T1000 (cell line): ENCODE measurements at regions not wholly inside any gene's neighbourhood (a gene's known extent, or its start where the extent isn't known, plus 50 kb on each side); places are given as distances from the start of the nearest gene placed in this dataset.
"Not testable (repeated sequence)": the region's sequence is repeated elsewhere in the genome, so short reads cannot be mapped to it uniquely, and the experiment has no call there.

Experiments used
- DNase-seq: peaks from one replicate; lab custom pipeline; 2025; ENCODE audit warnings: mixed read lengths; lab: John Stamatoyannopoulos, UW

DNA sequence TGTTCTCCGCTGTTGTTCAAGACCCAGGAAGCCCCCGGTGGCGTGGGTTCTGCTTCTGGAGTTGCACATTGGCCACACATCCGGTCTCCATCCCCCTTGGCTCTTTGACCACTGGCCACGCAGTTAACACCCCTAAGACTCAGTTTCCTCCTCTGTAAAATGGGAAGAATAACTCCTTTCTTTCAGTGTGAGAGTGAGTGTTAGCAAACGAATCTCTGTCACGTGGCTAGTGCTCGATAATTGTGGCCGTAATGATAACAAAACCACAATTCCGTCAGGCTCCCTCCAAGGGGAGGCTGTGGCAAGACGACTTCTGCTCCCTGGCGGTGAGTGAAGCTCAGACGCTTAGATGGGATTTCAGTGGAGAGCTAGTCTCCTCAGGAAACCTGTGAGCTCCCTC, 315.2 kb upstream of the B3GAT1 start:
- DNase-seq = no peak

GRCh38 chr11:134725716-134726639, 313.9 kb upstream of the B3GAT1 start:
- no peak for DNase-seq

- no peak for DNase-seq
These were observed 313.2 kb upstream of the B3GAT1 start for GRCh38 chr11:134725211-134725610.

- no peak for DNase-seq
These were observed 312.7 kb upstream of the B3GAT1 start for GRCh38 chr11:134724779-134725140.

GRCh38 chr11:134724106-134724778, 312.2 kb upstream of the B3GAT1 start:
- no peak for DNase-seq

- DNase-seq = not testable (repeated sequence)
These were observed 308.6 kb upstream of the B3GAT1 start for GRCh38 chr11:134720691-134721070.

DNA sequence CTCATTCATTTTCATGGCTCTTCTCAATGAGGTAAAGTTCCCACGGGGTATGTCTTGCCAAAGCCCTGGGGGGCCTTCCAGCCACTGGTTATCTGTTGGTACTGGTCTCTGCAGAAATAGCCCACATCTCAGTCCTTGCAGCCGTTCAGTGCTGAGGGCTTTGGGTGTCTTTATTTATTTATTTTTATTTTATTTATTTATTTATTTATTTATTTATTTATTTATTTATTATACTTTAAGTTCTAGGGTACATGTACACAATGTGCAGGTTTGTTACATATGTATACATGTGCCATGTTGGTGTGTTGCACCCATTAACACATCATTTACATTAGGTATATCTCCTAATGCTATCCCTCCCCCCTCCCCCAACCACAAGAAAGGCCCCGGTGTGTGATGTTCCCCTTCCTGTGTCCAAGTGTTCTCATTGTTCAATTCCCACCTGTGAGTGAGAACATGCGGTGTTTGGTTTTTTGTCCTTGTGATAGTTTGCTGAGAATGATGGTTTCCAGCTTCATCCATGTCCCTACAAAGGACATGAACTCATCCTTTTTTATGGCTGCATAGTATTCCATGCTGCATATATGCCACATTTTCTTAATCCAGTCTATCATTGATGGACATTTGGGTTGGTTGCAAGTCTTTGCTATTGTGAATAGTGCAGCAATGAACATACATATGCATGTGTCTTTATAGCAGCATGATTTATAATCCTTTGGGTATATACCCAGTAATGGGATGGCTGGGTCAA, 308.1 kb upstream of the B3GAT1 start:
- not testable (repeated sequence) for DNase-seq

GRCh38 chr11:134719397-134719796, 307.4 kb upstream of the B3GAT1 start:
- DNase-seq = no peak

DNA sequence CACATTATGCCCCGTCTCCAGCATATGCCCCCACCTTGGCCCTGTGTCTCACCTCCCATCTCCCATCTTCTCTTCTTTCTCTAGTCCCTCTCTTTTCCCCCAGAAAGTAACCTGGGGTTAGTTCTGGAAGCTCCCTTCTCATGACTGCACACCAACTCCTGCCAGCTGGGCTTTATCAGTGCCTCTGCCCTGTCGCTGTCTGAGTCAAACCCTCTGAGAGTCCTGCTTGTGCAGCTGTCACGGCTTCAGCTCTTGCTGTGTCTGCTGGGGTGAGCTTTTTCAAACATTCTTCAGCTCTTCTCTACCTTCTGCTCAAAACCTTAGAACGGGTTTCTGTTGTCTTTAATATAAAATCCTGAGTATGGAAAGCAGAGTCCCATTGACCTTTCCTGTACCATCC, 304.5 kb upstream of the B3GAT1 start:
- no peak for DNase-seq

DNA sequence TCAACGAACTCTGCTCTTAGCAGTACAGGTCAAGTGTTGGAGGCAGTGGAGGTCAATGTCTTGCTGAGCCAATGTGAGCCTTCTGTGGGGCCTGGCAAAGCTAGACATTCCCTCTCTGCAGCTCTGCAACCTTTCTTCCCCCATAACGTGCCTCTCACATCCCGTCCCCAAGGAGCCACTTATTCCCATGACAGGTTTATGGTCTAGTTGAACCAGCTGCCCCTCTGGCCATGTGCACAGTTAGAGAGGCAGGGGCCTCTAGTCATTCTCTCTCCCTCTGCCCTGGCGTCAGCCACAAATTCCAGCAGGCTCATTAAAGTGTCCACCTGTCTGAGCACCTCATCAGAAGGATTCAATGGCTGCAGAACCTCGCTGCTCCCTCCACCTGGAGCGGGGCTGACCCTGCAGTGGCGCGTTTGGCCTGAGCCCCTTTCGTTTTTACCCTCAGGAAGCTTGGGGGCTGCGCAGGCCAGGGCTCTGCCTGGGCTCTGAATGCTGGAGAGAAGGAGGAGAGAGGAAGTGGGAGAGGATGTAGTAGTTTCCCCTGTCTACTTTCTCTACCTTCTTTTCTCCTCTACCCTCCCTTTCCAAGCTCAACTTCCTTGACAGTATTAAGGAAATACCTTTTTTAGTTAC, 302.1 kb upstream of the B3GAT1 start:
- no peak for DNase-seq

- DNase-seq = no peak
These were observed 300.4 kb upstream of the B3GAT1 start for GRCh38 chr11:134712228-134713145.

- no peak for DNase-seq
These were observed 299.5 kb upstream of the B3GAT1 start for GRCh38 chr11:134711588-134711987.

- no peak for DNase-seq
These were observed 298.9 kb upstream of the B3GAT1 start for GRCh38 chr11:134710861-134711407.

- DNase-seq = no peak
These were observed 293.8 kb upstream of the B3GAT1 start for GRCh38 chr11:134705858-134706257.

- DNase-seq = no peak
These were observed 290.8 kb upstream of the B3GAT1 start for GRCh38 chr11:134702827-134703226.

- no peak for DNase-seq
These were observed 289.6 kb upstream of the B3GAT1 start for GRCh38 chr11:134701564-134702165.

DNA sequence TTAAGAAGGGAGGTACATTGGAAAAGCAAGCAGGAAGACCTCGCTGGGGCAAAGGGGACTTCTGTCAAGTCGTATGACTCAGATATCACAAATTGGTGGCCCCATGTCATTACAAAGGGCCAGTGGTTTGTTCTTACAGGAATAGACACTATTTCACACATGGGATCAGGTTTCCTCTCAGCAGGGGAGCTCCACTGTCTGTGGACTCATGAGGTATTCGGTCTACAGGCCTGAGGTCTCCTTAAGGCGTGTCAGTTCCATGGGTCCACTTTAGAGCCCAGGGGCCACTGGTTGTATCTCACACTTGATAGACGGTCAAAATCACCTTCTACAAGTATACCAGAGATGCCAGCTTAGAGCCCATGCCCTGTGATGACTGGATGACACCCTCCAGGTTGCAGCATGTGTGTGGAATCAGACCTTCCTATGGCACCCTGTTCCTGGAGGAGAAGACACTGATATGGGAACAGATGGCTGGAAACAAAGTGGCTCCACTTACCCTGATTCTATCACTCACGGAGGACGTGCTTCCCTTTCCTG, 288.1 kb upstream of the B3GAT1 start:
- DNase-seq = no peak

- no peak for DNase-seq
These were observed 284.4 kb upstream of the B3GAT1 start for GRCh38 chr11:134696455-134696854.

DNA sequence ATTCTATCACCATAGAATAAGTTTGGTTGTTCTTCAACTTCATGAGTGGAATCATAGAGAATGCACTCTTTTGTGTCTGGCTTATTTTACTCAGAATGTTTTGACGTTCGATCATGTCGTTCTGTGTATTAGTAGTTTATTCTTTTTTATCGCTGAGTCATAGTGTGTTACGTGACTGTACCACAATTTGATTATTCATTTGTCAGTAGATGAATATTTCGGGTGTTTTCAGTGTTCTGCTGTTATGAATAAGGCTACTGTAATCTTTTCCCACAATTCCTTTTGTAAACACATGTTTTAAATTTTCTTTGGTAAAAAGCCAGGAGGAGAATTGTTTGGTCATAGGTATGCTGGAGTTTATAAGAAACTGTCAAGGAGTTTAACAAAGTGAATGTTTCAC, 279.9 kb upstream of the B3GAT1 start:
- DNase-seq = no peak

DNA sequence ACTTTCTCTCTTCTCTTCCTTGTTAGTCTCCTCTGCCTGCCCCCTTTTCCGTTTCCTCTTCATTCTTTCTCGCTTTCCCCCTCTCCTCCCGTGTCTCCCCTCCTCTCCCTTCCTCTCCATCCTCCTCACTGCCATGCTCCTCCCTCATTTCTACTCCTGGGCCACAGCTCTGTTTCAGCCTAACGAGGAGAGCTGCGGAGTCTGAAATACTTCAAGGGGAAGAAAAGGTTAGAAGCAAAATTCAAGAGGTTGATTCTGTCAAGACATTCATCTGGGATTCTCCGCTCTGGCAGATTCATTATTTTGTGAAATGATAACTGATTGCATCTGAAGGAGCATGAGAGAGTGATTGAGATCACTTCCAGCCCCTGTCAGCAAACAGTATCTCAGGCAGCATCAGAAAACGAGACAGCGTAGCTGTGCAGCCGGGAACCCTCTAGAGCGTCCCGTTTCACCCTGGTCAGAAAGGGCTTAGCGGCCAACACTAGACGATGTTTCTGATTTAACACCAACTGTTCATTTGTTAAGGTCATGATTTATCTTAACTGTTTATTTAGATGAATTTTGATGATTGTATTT, 279.3 kb upstream of the B3GAT1 start:
- DNase-seq = no peak
